ENCODE measurements at regions not wholly inside any gene's neighbourhood (a gene's known extent, or its start where the extent isn't known, plus 50 kb on each side); places are given as distances from the start of the nearest gene placed in this dataset.

GRCh38 chr9:100671898-100672297 is 94.0 kb downstream of the CAVIN4 start:
- no peaks in the 10 kb centered on the region for H3K36me3 ChIP-seq (ENCODE audit: control insufficient read depth in 4 of 4, insufficient read depth in 4 of 4, low read length in 4 of 4)
- WGBS, 2 donors: 72 to 78% methylated on average over 5 of the region's 5 CpGs
- ATAC-seq (ENCODE audit: insufficient read depth, low FRiP score) (no peak), DNase-seq (no peak)
- H3K4me1 ChIP-seq (ENCODE audit: control insufficient read depth in 5 of 5, insufficient read depth in 5 of 5, low read length in 5 of 5): no peaks in the 10 kb centered on the region
- no peak overlapping the region for H3K27ac ChIP-seq (ENCODE audit: low read depth in 1 of 2, low read length in 1 of 2)
- no peak overlapping the region for H3K4me3 ChIP-seq
- H3K27me3 ChIP-seq (ENCODE audit: control insufficient read depth in 3 of 3, insufficient read depth in 3 of 3, low read length in 2 of 3): no peaks in the 10 kb centered on the region
- no peak for TF ChIP-seq CTCF (IDR thresholded peaks at IDR 0.05; ENCODE audit: control extremely low read depth, extremely low read depth)
- H3K9me3 ChIP-seq (ENCODE audit: control insufficient read depth in 4 of 4, insufficient read depth in 3 of 4, low read length in 3 of 4): peaks cover 0 to 4% (median 0%) of the 10 kb centered on the region in 4 donors
- no peak overlapping the region for H3K9ac ChIP-seq (ENCODE audit: insufficient read depth in 1 of 2, low read length in 2 of 2)

- TF ChIP-seq CTCF (IDR thresholded peaks at IDR 0.05; ENCODE audit: control extremely low read depth, extremely low read depth): no peak
- ATAC-seq (ENCODE audit: insufficient read depth, low FRiP score): no peak
- Histone ChIP-seq H3K36me3 (ENCODE audit: control insufficient read depth in 4 of 4, insufficient read depth in 4 of 4, low read length in 4 of 4) (no peaks in the 10 kb centered on the region), H3K4me3 (no peak overlapping the region), H3K4me1 (ENCODE audit: control insufficient read depth in 5 of 5, insufficient read depth in 5 of 5, low read length in 5 of 5) (no peaks in the 10 kb centered on the region), H3K9me3 (ENCODE audit: control insufficient read depth in 4 of 4, insufficient read depth in 3 of 4, low read length in 3 of 4) (no peaks in the 10 kb centered on the region), H3K27me3 (ENCODE audit: control insufficient read depth in 3 of 3, insufficient read depth in 3 of 3, low read length in 2 of 3) (no peaks in the 10 kb centered on the region), H3K27ac (ENCODE audit: low read depth in 1 of 2, low read length in 1 of 2) (no peak overlapping the region), H3K9ac (ENCODE audit: insufficient read depth in 1 of 2, low read length in 2 of 2) (no peak overlapping the region)
- no peak for DNase-seq
- WGBS, 2 donors: 69 to 82% methylated on average over 2 of the region's 2 CpGs
Measured at GRCh38 chr9:100673249-100673648, 95.4 kb downstream of the CAVIN4 start.

GRCh38 chr9:100674419-100675122 is 96.7 kb downstream of the CAVIN4 start:
- 44 to 48% methylated on average over 1 of the region's 1 CpG for WGBS, 2 donors
- DNase-seq: no peak
- Histone ChIP-seq H3K36me3 (ENCODE audit: control insufficient read depth in 4 of 4, insufficient read depth in 4 of 4, low read length in 4 of 4) (no peaks in the 10 kb centered on the region), H3K27ac (ENCODE audit: low read depth in 1 of 2, low read length in 1 of 2) (no peak overlapping the region), H3K27me3 (ENCODE audit: control insufficient read depth in 3 of 3, insufficient read depth in 3 of 3, low read length in 2 of 3) (no peaks in the 10 kb centered on the region), H3K9me3 (ENCODE audit: control insufficient read depth in 4 of 4, insufficient read depth in 3 of 4, low read length in 3 of 4) (no peaks in the 10 kb centered on the region), H3K4me1 (ENCODE audit: control insufficient read depth in 5 of 5, insufficient read depth in 5 of 5, low read length in 5 of 5) (no peaks in the 10 kb centered on the region), H3K9ac (ENCODE audit: insufficient read depth in 1 of 2, low read length in 2 of 2) (no peak overlapping the region), H3K4me3 (no peak overlapping the region)
- no peak for ATAC-seq (ENCODE audit: insufficient read depth, low FRiP score)
- no peak for TF ChIP-seq CTCF (IDR thresholded peaks at IDR 0.05; ENCODE audit: control extremely low read depth, extremely low read depth)

GRCh38 chr9:100679834-100680233 is 102.0 kb downstream of the CAVIN4 start:
- 79 to 83% methylated on average over 2 of the region's 2 CpGs for WGBS, 2 donors
- ATAC-seq (ENCODE audit: insufficient read depth, low FRiP score): no peak

More at GRCh38 chr9:100679834-100680233, 102.0 kb downstream of the CAVIN4 start:
- Histone ChIP-seq H3K4me1 (ENCODE audit: control insufficient read depth in 5 of 5, insufficient read depth in 5 of 5, low read length in 5 of 5) (no peaks in the 10 kb centered on the region), H3K36me3 (ENCODE audit: control insufficient read depth in 4 of 4, insufficient read depth in 4 of 4, low read length in 4 of 4) (no peaks in the 10 kb centered on the region), H3K9ac (ENCODE audit: insufficient read depth in 1 of 2, low read length in 2 of 2) (no peak overlapping the region), H3K4me3 (no peak overlapping the region), H3K27ac (ENCODE audit: low read depth in 1 of 2, low read length in 1 of 2) (no peak overlapping the region), H3K27me3 (ENCODE audit: control insufficient read depth in 3 of 3, insufficient read depth in 3 of 3, low read length in 2 of 3) (no peaks in the 10 kb centered on the region), H3K9me3 (ENCODE audit: control insufficient read depth in 4 of 4, insufficient read depth in 3 of 4, low read length in 3 of 4) (no peaks in the 10 kb centered on the region)
- TF ChIP-seq CTCF (IDR thresholded peaks at IDR 0.05; ENCODE audit: control extremely low read depth, extremely low read depth): no peak
- DNase-seq: no peak
